HepG2 (cell line): ENCODE measurements at regions not wholly inside any gene's neighbourhood (a gene's known extent, or its start where the extent isn't known, plus 50 kb on each side); places are given as distances from the start of the nearest gene placed in this dataset.
"Not testable (repeated sequence)": the region's sequence is repeated elsewhere in the genome, so short reads cannot be mapped to it uniquely, and the experiment has no call there.

Source experiments
- ATAC-seq: fragments of 200-7000 bp; cut with Tn5 transposase; 3 replicates; pipeline ENCODE4 v1.9.1; 2020; ENCODE audit warnings: mild to moderate bottlenecking, moderate library complexity
- BruUV-seq: library from RNA; stranded (reverse); fragments of 400-500 nt; replicated peaks from 2 replicates; lab custom pipeline; 2021; lab: Mats Ljungman, UMichigan
- CTCF ChIA-PET: fragments of 300-600 bp; formaldehyde crosslinking; extraction: SDS; loops from one replicate; lab custom pipeline; 2021; ENCODE audit warnings: low total read pairs, inconsistent platforms, low intra/inter-chr PET ratio; lab: Yijun Ruan, JAX
- POLR2A ChIA-PET: fragments of 350-600 bp; sonication (Branson Sonifier 250); formaldehyde crosslinking; loops from one replicate; lab custom pipeline; 2020; ENCODE audit warnings: antibody characterized with exemption, inconsistent platforms; lab: Yijun Ruan, JAX
- DNase-seq: peaks from one replicate; pipeline ENCODE4 v3.0.0-alpha.2; 2015; ENCODE audit warnings: low spot score
- FAIRE-seq: peaks from 3 replicates; lab custom pipeline; 2011; peaks lifted over from hg19 to GRCh38; lab: Jason Lieb, UNC
- H2AFZ ChIP-seq: one replicate; pipeline ENCODE4 v1.6.1; 2011; ENCODE audit warnings: low read length, inconsistent platforms
- H3K27ac ChIP-seq: fragments of 300-600 bp; 3 replicates; pipeline ENCODE4 v1.8.0; 2011; ENCODE audit warnings: mixed run types, mild to moderate bottlenecking, mixed read lengths, low read length, inconsistent platforms; ENCODE audit not compliant: insufficient read depth; ENCODE audit errors: extremely low read length
- H3K27me3 ChIP-seq, 2 experiments: fragments of 200-600 bp in 1 of 2; 2 replicates in 1 of 2; 3 replicates in 1 of 2; pipeline versions ENCODE4 v1.6.0 to v1.8.0; 2011; ENCODE audit warnings: low read length in 2 of 2, mild to moderate bottlenecking in 2 of 2, moderate library complexity in 2 of 2, inconsistent platforms in 1 of 2; ENCODE audit not compliant: insufficient read depth in 2 of 2, control insufficient read depth in 1 of 2
- H3K36me3 ChIP-seq, 2 experiments: fragments of 200-600 bp in 1 of 2; replicated peaks in 1 of 2; 2 replicates in 1 of 2; 3 replicates in 1 of 2; pipeline versions ENCODE4 v1.5.1 to v1.8.0; 2011; ENCODE audit warnings: low read length in 2 of 2, inconsistent platforms in 1 of 2; ENCODE audit not compliant: insufficient read depth in 2 of 2, control insufficient read depth in 1 of 2
- H3K4me1 ChIP-seq: 2 replicates; pipeline ENCODE4 v1.5.1; 2012; ENCODE audit warnings: low read length, inconsistent platforms; ENCODE audit not compliant: insufficient read depth
- H3K4me2 ChIP-seq: 2 replicates; pipeline ENCODE4 v1.6.0; 2011; ENCODE audit warnings: low read depth, low read length, inconsistent platforms
- H3K4me3 ChIP-seq, 3 experiments: fragments of 200-600 bp in 1 of 3; sonication (generic), shearing (Covaris generic) in 1 of 3; replicated peaks in 1 of 3; 2 replicates each; pipeline ENCODE4 v1.5.1; 2011 to 2016; ENCODE audit warnings: low read length in 3 of 3, inconsistent platforms in 2 of 3, low read depth in 2 of 3, mild to moderate bottlenecking in 2 of 3, control low read depth in 1 of 3, mixed read lengths in 1 of 3; ENCODE audit not compliant: insufficient read depth in 1 of 3
- H3K79me2 ChIP-seq: one replicate; pipeline ENCODE4 v1.6.1; 2011; ENCODE audit warnings: low read length, inconsistent platforms; ENCODE audit not compliant: insufficient read depth
- H3K9ac ChIP-seq: 2 replicates; pipeline ENCODE4 v1.6.0; 2011; ENCODE audit warnings: mild to moderate bottlenecking, low read depth, low read length, inconsistent platforms; ENCODE audit not compliant: insufficient read depth
- H3K9me3 ChIP-seq: 2 replicates; pipeline ENCODE4 v1.5.1; 2012; ENCODE audit warnings: mild to moderate bottlenecking, low read length
- H4K20me1 ChIP-seq: 2 replicates; pipeline ENCODE4 v1.6.0; 2011; ENCODE audit warnings: inconsistent platforms, mild to moderate bottlenecking, low read length, moderate library complexity; ENCODE audit not compliant: insufficient read depth
- GRHL1 ChIP-seq: sonication (generic); formaldehyde crosslinking; conservative IDR thresholded peaks from 2 replicates; pipeline ENCODE4 v1.8.0; 2022; ENCODE audit warnings: missing genetic modification reagents
- KLF9 ChIP-seq: IDR thresholded peaks from 2 replicates; pipeline ENCODE4 v1.6.1; 2016; ENCODE audit warnings: low read depth
- POLR2AphosphoS5 ChIP-seq: IDR thresholded peaks from 2 replicates; pipeline ENCODE4 v1.6.1; 2012; ENCODE audit warnings: low read depth, low read length
- TBP ChIP-seq: sonication (generic); formaldehyde crosslinking; IDR thresholded peaks from 2 replicates; pipeline ENCODE4 v1.5.0; 2020; ENCODE audit warnings: missing genetic modification reagents
- TERF1 ChIP-seq: sonication (generic); formaldehyde crosslinking; IDR thresholded peaks from 2 replicates; pipeline ENCODE4 v1.8.0; 2022; ENCODE audit warnings: mild to moderate bottlenecking, missing genetic modification reagents, moderate library complexity
- U2AF2 ChIP-seq: fragments of 200-400 bp; formaldehyde crosslinking; IDR thresholded peaks from 2 replicates; pipeline ENCODE4 v1.6.1; 2017; ENCODE audit warnings: low read depth, mild to moderate bottlenecking, low read length
- ZBTB1 ChIP-seq: sonication (generic); formaldehyde crosslinking; IDR thresholded peaks from 2 replicates; pipeline ENCODE4 v1.4.0; 2020; ENCODE audit warnings: missing genetic modification reagents, borderline replicate concordance
- ZFX ChIP-seq: sonication (generic); formaldehyde crosslinking; IDR thresholded peaks from 2 replicates; pipeline ENCODE4 v1.4.0; 2020; ENCODE audit warnings: mild to moderate bottlenecking, low read depth, missing genetic modification reagents, moderate library complexity
- ZNF101 ChIP-seq: sonication (generic); formaldehyde crosslinking; IDR thresholded peaks from 2 replicates; pipeline ENCODE4 v1.4.0; 2020; ENCODE audit warnings: mild to moderate bottlenecking, low read depth, missing genetic modification reagents, borderline replicate concordance
- ZNF607 ChIP-seq: sonication (generic); formaldehyde crosslinking; IDR thresholded peaks from 2 replicates; pipeline ENCODE4 v1.5.1; 2020; ENCODE audit warnings: missing genetic modification reagents, mild to moderate bottlenecking, borderline replicate concordance
- WGBS: methylation state at CpG from one replicate; pipeline ENCODE4 v1.1.6; 2017; ENCODE audit warnings: low lambda C conversion rate; 5-methylcytosine and 5-hydroxymethylcytosine counted together
- in situ Hi-C: cut with HindIII; loops from 2 replicates; pipeline ENCODE4 v1.10.0; 2017; ENCODE audit warnings: low pct_unique_long_range_greater_than_20kb; ENCODE audit not compliant: extremely low pct_ligation_motif_present
- intact Hi-C: fragments of 100-400 bp; cut with micrococcal nuclease; formaldehyde crosslinking; loops from one replicate; pipeline ENCODE4 v1.10.0; 2022; ENCODE audit not compliant: unreplicated experiment

GRCh38 chr10:84727398-84727797, 399.0 kb downstream of the CCSER2 start (continued):
- TF ChIP-seq ZFX = no peak
- TF ChIP-seq ZNF607 = no peak
- no peak for TF ChIP-seq TBP (CRISPR knock-in tag)

- H3K9ac ChIP-seq, in situ Hi-C loops, H3K27ac ChIP-seq, DNase-seq, H4K20me1 ChIP-seq, H3K4me1 ChIP-seq, POLR2A ChIA-PET, FAIRE-seq, H3K36me3 ChIP-seq, H3K4me2 ChIP-seq, ATAC-seq, H2AFZ ChIP-seq, BruUV-seq, intact Hi-C loops, H3K79me2 ChIP-seq, CTCF ChIA-PET, H3K9me3 ChIP-seq, H3K4me3 ChIP-seq, H3K27me3 ChIP-seq: not testable (repeated sequence)
- 8% methylated on average over 9 of the region's 9 CpGs for WGBS
Measured at GRCh38 chr10:84739126-84739525, 410.7 kb downstream of the CCSER2 start.

- FAIRE-seq (no peak), DNase-seq (no peak), ATAC-seq (no peak)
- Histone ChIP-seq H3K4me2 (no peak overlapping the region), H3K4me1 (no peaks in the 10 kb centered on the region), H2AFZ (no peak overlapping the region), H3K9me3 (no peaks in the 10 kb centered on the region), H3K4me3 (no peak overlapping the region), H3K27ac (no peak overlapping the region), H3K79me2 (no peaks in the 10 kb centered on the region), H3K9ac (no peak overlapping the region), H3K36me3 (no peaks in the 10 kb centered on the region), H3K27me3 (no peaks in the 10 kb centered on the region), H4K20me1 (no peaks in the 10 kb centered on the region)
- in situ Hi-C loops = loop anchor here (5.0 kb wide), 1 partner anchor 127 kb away; no protein-coding TSS in a partner anchor
- POLR2A ChIA-PET = no interaction called here
- 0% methylated on average over 1 of the region's 1 CpG for WGBS
- no peak for TF ChIP-seq ZBTB1 (CRISPR knock-in tag)
- no peak for TF ChIP-seq ZNF101
- TF ChIP-seq POLR2AphosphoS5 = no peak
- no peak for TF ChIP-seq KLF9 (CRISPR knock-in tag)
- no peak for TF ChIP-seq GRHL1 (CRISPR knock-in tag)
- no peak for TF ChIP-seq U2AF2
- TF ChIP-seq TERF1 = no peak
- intact Hi-C loops = no loop called here
- BruUV-seq = no TSS peak
- CTCF ChIA-PET = no interaction called here
Measured at GRCh38 chr10:84739641-84740040, 411.3 kb downstream of the CCSER2 start.
